ENCODE measurements at regions not wholly inside any gene's neighbourhood (a gene's known extent, or its start where the extent isn't known, plus 50 kb on each side); places are given as distances from the start of the nearest gene placed in this dataset.

GRCh38 chr3:41033956-41034519 lies 165.3 kb upstream of the CTNNB1 start:
- Mint-ChIP-seq H3K27me3 (ENCODE audit: low read depth in 3 of 3) (peaks cover 0 to 12% (median 6%) of the 10 kb centered on the region in 3 donors), H3K4me3 (no peak overlapping the region)

DNA sequence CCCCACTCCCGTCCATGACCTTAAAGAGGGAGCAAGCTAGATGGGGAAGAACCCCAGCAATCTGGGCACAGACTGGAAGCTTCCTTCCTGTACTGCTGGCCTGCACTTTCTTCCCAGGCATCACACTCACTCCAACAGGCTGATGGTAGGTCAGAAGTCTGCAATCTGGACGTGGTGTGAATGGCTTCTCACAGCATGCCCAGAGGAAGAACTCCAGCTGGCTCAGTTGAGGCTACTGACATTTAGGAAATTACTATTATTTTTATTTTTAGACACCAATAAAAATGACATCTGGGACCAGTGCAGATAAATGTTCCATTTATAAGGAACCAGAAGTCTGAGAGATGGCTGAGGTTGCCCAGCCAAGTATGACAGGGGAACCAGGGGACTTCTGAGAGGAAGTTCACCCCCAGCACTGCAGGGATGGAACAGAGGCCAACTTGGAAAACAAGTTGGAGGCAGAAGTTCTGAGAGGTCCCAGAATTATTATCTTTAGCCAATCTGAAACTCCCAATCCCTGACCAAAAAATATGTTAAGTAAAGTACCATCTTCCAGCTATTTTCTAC lies 163.8 kb upstream of the CTNNB1 start:
- Histone ChIP-seq H4K20me1 (ENCODE audit: insufficient read depth, low read length) (no peaks in the 10 kb centered on the region), H3K4me3 (replicated peaks in 1 of 3; ENCODE audit: low read depth in 2 of 3, low read length in 3 of 3) (no peak overlapping the region), H3K27me3 (ENCODE audit: control insufficient read depth in 2 of 2, insufficient read depth in 2 of 2, low read length in 2 of 2) (no peaks in the 10 kb centered on the region), H3K79me2 (ENCODE audit: insufficient read depth, low read length) (no peaks in the 10 kb centered on the region), H2AFZ (ENCODE audit: insufficient read depth, low read depth, low read length, poor library complexity, severe bottlenecking) (no peak overlapping the region), H3K9me3 (replicated peaks in 1 of 2; ENCODE audit: control insufficient read depth in 1 of 2, insufficient read depth in 1 of 2, low read length in 2 of 2) (no peaks in the 10 kb centered on the region), H3K36me3 (replicated peaks in 1 of 2; ENCODE audit: control insufficient read depth in 1 of 2, insufficient read depth in 2 of 2, low read length in 2 of 2) (no peaks in the 10 kb centered on the region), H3K27ac (ENCODE audit: low read depth in 1 of 2, low read length in 2 of 2) (no peak overlapping the region), H3K4me1 (ENCODE audit: control insufficient read depth in 1 of 2, insufficient read depth in 2 of 2, low read length in 2 of 2) (peaks cover 7 to 10% of the 10 kb centered on the region in 2 donors), H3K9ac (ENCODE audit: insufficient read depth, low read length, poor library complexity, severe bottlenecking) (no peak overlapping the region), H3K4me2 (replicated peaks; ENCODE audit: extremely low read depth, low read length, poor library complexity, severe bottlenecking) (no peak overlapping the region)
- no peak for DNase-seq
- Mint-ChIP-seq H3K36me3 (no peaks in the 10 kb centered on the region), H3K27ac (no peak overlapping the region), H3K4me1 (peaks cover 10% of the 10 kb centered on the region), H3K9me3 (no peaks in the 10 kb centered on the region), H3K4me3 (no peak overlapping the region), H3K27me3 (ENCODE audit: low read depth in 3 of 3) (peaks cover 0 to 9% (median 6%) of the 10 kb centered on the region in 3 donors)
- intact Hi-C loops (cut with micrococcal nuclease), result no loop called here
- TF ChIP-seq CTCF (IDR thresholded peaks at IDR 0.05), result no peak
- 83% methylated on average over 1 of the region's 2 CpGs for WGBS (ENCODE audit: insufficient coverage)

More at GRCh38 chr3:41033956-41034519, 165.3 kb upstream of the CTNNB1 start:
- intact Hi-C loops (cut with micrococcal nuclease), result no loop called here
- no peak overlapping the region for H3K27ac Mint-ChIP-seq
- no peaks in the 10 kb centered on the region for H3K9me3 Mint-ChIP-seq
- Histone ChIP-seq H3K9ac (ENCODE audit: insufficient read depth, low read length, poor library complexity, severe bottlenecking) (no peak overlapping the region), H2AFZ (ENCODE audit: insufficient read depth, low read depth, low read length, poor library complexity, severe bottlenecking) (no peak overlapping the region), H3K27me3 (ENCODE audit: control insufficient read depth in 2 of 2, insufficient read depth in 2 of 2, low read length in 2 of 2) (no peaks in the 10 kb centered on the region), H3K4me3 (replicated peaks in 1 of 3; ENCODE audit: low read depth in 2 of 3, low read length in 3 of 3) (no peak overlapping the region), H3K9me3 (replicated peaks in 1 of 2; ENCODE audit: control insufficient read depth in 1 of 2, insufficient read depth in 1 of 2, low read length in 2 of 2) (no peaks in the 10 kb centered on the region), H3K36me3 (replicated peaks in 1 of 2; ENCODE audit: control insufficient read depth in 1 of 2, insufficient read depth in 2 of 2, low read length in 2 of 2) (no peaks in the 10 kb centered on the region), H3K79me2 (ENCODE audit: insufficient read depth, low read length) (no peaks in the 10 kb centered on the region), H3K4me2 (replicated peaks; ENCODE audit: extremely low read depth, low read length, poor library complexity, severe bottlenecking) (no peak overlapping the region), H3K4me1 (ENCODE audit: control insufficient read depth in 1 of 2, insufficient read depth in 2 of 2, low read length in 2 of 2) (peaks cover 7 to 10% of the 10 kb centered on the region in 2 donors), H3K27ac (ENCODE audit: low read depth in 1 of 2, low read length in 2 of 2) (no peak overlapping the region), H4K20me1 (ENCODE audit: insufficient read depth, low read length) (no peaks in the 10 kb centered on the region)
- H3K36me3 Mint-ChIP-seq, result no peaks in the 10 kb centered on the region
- no peak for DNase-seq
- TF ChIP-seq CTCF (IDR thresholded peaks at IDR 0.05), result no peak
- peaks cover 10% of the 10 kb centered on the region for H3K4me1 Mint-ChIP-seq
- 66% methylated on average over 2 of the region's 3 CpGs for WGBS (ENCODE audit: insufficient coverage)

All from CD14-positive monocyte (primary cell).